Hippocampal formation (tissue), 2 donors: ENCODE measurements at regions not wholly inside any gene's neighbourhood (a gene's known extent, or its start where the extent isn't known, plus 50 kb on each side); places are given as distances from the start of the nearest gene placed in this dataset.
"Not testable (repeated sequence)": the region's sequence is repeated elsewhere in the genome, so short reads cannot be mapped to it uniquely, and the experiment has no call there.

Experiments used
- DNase-seq, 2 donors: peaks; one replicate each; lab custom pipeline; 2025; lab: John Stamatoyannopoulos, UW

DNA sequence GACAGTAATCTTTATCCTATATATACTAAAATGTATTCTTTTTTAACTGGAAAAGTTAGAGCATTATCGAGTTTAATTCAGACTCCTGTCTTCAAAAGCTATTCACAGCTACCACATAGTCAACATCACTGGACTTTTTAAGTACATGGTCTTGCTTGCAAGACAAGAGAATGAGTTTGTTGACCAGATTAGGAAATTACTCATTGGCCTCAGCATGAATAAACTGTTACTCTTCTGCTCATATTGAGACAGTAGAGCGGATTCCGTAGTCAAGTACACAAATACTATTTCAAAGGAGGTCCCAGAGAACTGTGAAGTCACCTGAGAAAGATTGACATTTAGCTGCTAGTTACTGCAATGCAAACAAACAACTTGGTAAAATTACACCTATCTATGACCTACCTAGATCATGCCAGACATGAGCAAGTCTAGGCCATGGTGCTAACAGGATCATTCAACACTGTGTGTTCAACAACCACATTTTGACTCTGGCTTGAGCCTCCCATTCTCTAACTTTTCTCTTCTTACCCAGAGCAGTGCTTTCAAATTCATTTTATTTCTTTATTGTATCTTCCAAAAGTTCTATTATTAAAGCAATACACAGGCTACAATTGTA lies 280.9 kb downstream of the NEBL start:
- no peak for DNase-seq

DNA sequence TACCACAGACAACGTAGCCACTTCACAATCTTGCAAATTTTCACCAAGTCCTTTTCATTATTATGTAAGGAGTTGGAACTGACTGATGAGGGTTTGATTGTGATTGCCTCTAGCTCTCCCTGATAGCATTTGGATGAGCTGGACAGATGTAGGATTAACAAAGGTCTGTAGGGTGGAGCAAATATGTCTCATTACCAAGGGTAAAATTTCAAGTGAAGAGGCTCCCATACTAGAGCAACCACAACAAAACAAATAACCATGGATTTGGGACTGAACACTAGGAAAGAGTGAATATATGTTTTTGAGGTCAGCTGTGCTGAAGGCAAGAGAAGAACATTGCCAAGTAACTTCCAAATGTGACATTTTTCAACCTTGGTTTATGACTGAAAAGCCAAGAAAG lies 281.7 kb downstream of the NEBL start:
- no peak for DNase-seq

DNA sequence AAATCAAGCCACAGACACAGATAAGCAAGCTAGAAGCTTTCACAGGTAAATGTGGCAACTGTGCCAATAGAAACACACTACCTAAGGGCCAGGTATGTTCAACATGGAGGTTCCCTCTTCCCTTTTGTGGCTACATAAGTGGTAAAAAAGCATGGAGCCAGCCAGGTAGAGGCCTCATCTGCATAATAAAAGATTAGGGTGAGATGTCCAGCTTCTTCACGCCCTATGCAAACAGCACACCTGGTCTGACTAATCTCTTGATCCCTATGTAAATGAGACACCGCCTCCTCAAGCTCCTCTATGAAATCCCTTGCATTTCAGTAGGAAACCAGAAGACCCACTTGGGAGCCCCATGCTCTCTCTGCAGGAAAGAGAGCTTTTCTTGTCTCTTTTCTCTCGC lies 282.2 kb downstream of the NEBL start:
- no peak for DNase-seq

DNA sequence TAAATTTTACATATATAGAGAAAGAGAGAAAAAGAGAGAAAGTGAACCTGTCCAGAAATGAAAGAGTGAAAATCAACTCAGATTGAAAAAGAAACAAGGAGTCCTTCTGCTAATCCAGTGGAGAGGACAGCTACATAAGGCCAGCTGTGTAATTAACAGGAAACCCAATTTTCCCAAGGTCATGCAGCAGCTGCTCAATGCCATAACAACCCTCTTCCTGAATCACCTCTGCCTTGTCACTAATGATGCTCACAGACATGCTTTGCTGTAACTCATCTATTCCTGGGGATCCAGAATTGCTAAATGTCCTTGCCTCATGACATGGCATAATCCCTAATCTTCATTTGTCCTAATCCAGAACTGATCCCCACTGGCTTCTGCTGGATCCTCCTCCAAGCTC lies 288.6 kb downstream of the NEBL start:
- DNase-seq: no peak

DNA sequence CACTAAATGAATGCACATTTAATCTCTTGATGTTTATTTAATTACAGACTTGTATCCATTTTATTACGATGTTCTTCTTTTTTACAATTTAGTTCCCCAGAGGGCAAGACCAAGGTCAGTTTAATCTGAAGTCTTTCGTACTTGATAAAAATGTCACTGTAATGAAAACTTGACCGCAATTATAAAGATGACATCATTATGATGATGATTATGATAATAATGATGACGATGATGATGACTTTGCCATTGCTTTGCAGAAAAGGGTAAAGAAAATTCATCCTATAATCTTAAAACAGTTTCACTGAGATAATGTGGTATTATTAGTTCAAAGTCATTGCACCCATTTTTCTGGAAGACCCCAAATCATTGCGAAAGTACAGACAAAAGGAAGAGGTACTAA lies 290.1 kb downstream of the NEBL start:
- no peak for DNase-seq

DNA sequence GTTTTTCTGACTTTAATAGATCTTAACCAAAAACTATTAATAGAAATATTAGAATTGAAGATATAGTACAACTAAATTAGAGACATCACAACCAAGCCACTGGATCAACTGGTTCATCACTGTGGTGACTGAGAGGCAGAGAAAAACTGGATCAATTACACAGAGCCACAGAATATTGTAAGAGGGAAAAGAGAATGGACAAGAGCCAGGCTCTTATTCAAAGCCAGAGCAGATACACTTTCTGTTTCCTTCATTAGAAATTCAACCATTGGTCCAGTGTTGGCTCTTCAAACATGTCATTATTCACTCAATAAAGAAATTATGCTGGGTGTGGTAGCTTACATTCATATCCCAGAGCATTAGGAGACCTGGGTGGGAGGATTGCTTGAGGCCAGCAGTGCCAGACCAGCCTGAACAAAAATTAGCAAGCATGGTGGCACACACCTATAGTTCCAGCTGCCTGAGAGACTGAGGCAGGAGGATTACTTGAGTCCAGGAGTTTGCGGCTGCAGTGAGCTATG lies 295.1 kb downstream of the NEBL start:
- DNase-seq: no peak

DNA sequence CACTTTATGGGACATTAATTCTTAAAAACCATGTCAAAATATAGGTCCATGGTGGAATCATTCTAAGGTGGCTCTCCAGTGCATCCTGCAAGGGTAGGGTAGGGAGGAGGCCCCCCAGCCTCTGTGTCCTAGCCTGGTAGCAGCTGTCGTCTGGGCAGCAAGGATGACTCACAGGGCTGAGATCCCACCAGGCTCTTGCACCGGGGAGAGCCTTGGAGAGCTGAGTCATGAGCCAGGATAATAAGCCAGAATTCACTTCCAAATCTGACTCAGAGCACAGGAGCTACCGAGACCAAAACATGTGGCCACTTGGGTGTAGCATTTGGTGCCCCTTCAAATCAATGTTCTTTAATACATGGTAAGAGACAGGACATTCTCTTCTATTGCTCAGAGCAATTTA lies 298.5 kb downstream of the NEBL start:
- DNase-seq: no peak

DNA sequence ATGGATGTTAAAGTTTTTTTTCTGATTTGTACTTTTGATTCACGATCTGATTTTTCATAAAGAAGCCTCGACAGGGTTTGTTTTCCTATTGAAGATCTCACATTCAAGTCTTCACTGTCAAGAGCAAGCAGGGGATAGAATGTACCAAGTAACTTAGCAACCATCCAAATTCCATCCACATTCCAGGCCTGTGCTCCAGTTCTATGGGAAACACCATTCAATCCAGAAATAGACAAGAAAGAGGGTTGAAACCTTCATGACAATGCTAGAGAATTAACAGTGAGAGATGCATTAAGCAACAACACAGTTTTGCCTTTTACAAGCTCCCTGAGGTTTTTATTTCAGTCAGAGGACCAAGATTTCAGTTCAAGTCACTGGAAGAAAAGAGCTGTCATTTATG lies 300.2 kb downstream of the NEBL start:
- no peak for DNase-seq

DNA sequence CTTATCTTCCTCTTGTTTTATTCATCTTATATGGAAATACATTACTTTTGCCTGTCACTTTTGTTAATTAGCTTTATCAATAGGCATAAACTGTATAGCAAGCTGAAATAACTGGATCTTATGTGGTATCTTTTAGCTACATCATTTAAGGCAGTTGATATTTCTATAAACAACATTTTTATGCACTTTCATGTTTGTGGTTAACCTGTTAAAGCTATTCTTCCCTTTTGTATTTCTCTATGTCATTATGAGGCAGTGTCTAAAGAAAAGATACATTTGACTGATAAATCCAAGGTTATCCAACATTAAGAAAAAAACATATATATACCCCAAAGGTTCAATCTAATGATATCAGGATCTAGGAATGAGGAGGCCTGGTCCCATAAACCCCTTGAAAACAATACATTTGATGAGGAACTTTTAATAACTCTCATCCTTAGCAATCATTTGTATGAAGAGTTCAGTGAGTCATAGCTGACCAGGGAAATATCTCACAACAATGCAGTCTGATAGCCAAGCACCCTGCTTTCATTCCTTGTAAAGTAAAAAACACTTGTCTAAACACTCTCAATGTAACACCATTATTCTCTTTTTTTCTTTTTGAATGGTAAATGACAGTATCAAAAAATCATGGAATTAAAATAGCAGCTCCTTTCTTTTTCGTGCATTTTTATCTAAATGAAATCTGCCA lies 300.9 kb downstream of the NEBL start:
- no peak for DNase-seq

DNA sequence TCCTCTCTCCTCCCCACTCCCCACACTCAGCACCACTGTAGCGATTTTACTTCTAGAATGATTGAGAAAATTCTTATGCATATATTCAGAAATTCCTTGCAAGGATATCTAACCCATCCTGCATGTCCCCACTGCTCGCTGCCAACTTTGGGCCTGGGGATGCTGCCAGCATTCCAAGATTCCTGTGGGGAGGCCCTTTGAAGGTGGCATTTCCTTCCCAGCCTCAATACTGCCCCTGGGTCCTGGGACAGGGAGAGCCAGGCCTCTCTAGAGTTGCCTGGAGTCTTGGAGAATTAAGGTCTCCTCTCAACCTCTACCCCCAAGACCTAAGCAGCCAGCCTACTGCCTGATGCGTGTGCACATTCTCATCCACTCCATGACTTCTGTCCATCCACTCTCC lies 303.5 kb downstream of the NEBL start:
- no peak for DNase-seq

DNA sequence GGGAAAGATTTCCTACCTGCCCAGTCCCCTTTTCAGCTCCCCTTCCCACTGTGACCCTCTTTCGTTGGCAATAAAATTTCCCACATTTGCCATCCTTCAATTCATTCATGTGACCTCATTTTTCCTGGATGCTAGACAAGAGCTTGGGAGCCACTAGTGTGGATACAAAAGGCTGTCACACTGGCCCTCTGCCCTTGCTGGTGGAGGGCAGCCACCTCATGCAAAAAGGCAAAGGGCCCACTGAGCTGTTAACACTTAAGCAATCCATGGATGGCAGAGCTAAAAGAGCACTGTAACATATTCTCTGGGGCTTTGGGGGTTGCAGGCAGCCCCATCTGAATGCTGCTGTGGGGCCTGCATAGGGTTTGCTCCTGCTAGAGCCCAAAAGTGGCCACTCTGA lies 315.1 kb downstream of the NEBL start:
- peak in 1 of 2 donors; percentile 14 for DNase-seq

DNA sequence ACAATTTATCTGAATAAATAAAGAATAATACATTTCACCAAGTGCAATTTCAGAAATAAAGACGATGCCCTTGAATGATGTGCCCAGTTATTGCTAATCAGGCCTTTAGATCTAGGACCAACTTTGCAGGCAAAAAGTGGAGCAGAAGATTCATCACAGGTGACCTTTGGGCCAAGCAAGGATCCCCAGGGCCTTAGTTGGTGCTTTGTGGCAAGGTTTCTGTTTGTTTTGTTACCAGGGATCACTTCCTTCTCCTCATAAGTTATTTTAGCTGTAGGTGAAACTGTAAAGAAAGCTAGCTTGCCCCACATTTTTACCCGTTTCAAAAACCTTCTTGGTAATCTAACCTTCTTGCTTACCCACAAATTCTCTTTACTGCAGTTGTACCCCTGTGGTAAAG lies 323.2 kb downstream of the NEBL start:
- no peak for DNase-seq

DNA sequence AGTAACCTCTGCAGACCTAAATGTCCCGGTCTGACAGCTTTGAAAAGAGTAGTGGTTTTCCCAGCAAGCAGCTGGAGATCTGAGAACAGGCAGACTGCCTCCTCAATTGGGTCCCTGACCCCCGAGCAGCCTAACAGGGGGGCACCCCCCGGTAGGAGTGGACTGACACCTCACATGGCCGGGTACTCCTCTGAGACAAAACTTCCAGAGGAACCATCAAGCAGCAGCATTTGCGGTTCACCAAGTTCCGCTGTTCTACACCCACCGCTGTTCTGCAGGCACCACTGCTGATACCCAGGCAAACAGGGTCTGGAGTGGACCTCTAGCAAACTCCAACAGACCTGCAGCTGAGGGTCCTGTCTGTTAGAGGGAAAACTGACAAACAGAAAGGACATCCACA lies 341.1 kb downstream of the NEBL start:
- DNase-seq: not testable (repeated sequence)

DNA sequence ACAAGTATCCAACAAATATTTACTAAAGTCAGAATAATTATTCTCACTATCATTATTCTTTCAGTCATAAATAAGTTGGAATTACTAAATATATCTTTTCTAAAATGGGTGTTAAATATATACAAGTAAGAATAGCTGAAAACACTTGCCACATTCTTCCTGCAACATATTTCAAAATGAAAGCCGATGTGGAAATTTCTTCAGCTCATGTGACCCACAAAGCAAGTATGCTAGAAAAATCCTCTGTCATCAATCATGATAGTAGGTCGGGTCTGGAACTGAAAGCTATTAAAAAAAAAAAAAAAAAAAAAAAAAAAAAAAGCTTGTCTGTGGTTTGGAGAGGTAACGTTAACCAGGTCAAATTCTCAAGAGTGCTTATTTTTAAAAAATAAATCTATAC lies 344.7 kb downstream of the NEBL start:
- DNase-seq: no peak

DNA sequence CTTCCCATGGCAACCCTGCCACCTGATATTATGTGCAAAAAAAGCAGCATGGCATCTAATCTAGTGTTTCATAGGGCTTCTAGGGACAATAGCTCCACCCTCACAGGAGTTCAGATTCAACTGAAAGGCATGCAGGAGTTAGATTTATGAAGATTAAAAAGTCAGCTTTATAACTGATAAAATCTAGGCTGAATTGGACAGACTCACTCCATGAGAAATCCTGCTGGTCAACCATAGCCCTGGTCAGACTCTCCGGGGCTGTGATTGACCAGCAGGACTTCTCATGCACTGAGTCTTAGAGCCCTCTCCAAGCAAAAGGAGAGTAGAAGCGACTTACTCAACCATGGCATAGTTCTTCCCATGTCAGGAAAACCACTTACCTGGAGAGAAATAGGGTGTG lies 345.4 kb downstream of the NEBL start:
- DNase-seq: no peak

DNA sequence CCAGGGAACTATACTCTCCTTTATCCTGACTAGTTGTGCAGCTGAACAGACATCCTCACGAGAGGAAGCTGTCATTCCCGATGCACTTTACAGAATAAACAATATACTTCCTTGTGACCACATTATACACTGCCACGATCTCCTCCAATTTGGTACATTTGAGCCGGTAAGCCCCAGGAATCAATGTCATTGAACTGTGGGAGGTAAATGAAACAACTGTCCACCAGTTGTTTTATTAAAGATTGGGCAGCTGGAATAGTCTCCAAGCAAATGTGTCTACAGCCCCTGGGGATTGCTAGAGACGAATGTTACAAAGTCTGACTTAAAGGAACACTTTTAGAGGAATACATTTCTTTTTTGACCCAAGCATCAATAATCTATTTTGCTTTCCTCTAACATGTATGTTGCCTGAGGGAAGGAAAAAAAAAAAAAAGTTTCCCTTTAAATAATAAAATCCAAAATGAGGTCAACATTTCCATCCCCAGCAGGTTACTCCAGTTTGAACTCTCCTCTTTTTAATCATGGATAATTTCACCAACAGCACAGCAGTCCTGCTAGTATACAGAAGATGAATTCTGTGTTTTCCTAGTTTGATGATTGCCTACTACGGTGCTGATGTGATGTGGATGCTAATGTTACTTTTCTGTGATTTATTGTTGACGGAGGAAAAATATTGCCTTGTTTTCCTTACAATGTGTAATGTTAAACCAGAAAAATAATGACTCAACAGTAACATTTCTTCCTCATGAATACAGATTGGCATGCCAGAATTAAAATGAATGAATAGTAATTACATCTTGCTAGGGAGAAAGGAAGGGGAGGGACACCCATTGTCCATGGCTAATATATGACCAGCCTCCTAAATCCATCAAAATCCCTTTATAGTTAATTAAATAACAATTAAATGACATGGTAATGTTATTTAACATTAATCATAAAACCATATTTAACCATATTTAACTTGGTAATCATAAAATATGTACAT lies 360.9 kb downstream of the NEBL start:
- peak in 1 of 2 donors; percentile 54 for DNase-seq

DNA sequence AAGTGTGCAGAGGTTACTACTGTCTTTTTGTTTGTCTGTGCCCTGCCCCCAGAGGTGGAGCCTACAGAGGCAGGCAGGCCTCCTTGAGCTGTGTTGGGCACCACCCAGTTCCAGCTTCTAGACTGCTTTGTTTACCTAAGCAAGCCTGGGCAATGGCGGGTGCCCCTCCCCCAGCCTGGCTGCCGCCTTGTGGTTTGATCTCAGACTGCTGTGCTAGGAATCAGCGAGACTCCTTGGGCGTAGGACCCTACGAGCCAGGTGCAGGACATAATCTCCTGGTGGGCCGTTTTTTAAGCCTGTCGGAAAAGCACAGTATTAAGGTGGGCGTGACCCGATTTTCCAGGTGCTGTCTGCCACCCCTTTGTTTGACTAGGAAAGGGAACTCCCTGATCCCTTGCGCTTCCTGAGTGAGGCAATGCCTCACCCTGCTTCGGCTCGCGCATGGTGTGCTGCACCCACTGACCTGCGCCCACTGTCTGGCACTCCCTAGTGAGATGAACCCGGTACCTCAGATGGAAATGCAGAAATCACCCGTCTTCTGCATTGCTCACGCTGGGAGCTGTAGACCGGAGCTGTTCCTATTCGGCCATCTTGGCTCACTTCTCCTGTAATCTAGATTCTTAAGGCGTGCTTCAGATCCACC lies 365.7 kb downstream of the NEBL start:
- not testable (repeated sequence) for DNase-seq

DNA sequence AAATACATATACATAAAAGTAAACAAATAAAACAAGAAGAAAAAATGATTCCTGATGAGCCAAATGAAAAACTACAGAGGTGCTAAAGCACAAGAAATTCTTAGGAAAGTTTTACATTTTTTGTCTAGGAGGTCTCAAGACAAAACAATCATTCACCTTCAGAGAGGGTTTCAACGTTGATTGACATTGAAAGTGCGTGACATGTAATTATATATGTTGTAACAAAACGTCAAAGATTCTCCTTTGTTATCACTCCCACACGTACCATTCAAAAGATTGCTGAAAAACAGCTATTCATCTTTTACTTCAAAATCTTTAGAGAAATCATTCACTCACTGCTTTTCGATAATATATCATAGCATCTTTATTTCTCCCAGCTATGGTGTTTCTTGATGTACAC lies 375.9 kb downstream of the NEBL start:
- DNase-seq: no peak

DNA sequence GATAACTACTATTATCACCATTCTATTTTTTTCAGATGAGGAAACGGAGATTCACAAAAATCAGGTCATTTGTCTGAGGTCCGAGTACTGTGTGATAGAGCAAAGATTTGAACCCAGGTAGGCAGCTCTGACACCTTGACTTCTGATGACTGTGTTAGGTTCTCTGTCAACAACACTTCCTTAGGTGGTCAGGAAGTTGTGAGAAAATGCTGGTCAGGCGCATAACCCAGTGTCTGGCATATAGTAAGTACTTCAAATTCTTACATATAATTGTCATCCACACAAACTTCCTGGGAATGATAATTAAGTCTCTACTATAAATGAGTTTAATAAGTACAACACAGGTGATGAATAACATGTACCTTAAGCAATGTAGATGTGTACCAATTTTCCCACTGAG lies 381.5 kb downstream of the NEBL start:
- DNase-seq: no peak

DNA sequence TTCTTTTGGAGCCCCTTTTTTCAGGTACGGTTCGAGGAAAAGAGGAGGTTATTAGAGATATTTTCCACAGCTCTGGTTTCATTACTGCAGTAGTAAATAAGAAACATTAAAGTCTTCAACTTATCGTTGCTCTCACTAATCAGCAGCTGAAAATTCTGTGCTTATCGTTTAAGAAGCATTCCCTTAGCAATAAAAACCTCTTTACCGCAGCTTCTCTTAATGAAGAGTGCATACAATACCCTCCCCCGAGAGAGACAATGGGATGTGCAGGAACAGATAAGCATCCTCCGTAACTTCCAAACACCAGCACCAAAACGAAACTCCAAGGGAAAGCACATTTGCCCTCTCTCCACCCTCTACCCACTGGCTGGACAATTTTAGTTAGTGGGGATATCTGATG lies 384.5 kb downstream of the NEBL start:
- no peak for DNase-seq

DNA sequence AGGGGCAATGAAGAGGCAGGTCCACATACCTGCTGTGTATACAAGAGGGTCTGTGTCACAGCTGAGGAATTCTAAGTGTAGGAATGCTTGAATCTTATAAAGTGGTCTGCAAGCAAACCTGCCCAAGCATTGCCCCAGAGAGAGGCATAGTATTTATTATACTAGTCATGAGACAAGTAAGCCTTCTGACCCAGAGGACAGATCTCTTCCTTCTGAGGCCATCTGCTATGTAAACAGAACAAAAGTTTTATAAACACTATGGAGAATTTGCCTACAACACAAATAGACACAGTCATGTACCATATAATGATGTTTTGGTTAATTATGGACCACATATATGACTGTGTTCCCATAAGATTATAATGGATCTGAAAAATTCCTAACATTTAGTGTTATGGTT lies 388.2 kb downstream of the NEBL start:
- DNase-seq: no peak

DNA sequence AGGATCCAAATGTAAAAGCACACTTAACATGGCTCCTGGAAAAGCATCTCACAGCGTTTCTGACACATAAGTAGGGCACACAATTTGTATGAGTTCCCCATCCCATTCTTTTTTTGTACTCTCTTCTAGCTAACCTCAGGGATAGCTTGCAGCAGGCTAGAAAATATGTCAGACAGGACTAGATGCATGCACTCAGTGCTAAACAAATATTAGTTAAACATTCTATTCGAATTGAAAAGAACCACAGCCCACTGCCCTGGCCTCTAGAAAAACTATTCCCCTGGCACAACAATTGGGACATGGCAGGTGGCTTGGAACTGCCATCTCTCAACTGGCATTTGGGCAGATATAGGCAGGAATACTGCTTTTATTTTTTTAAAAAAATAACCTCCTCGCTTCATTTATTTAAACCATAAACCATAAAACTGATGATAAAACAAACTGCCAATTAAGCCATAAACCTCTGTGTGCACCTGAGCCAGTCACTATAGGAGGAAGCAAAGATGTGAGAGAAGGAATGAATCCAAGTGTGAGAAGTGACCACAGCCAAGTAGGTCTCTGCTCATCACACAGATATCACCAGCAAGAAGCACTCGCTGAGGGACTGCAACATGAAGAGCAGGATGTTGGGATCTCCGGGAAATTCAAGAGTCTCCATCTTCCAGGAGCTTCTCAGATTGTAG lies 394.1 kb downstream of the NEBL start:
- no peak for DNase-seq
